22Rv1 (cell line): ENCODE measurements at regions not wholly inside any gene's neighbourhood (a gene's known extent, or its start where the extent isn't known, plus 50 kb on each side); places are given as distances from the start of the nearest gene placed in this dataset.

Experiments
- CTCF ChIP-seq: fragments of 450-650 bp; IDR thresholded peaks from 2 replicates; pipeline ENCODE4 v1.5.1; 2017; ENCODE audit warnings: mild to moderate bottlenecking
- ZFX ChIP-seq: fragments of 450-650 bp; IDR thresholded peaks from 2 replicates; pipeline ENCODE4 v1.6.1; 2017; ENCODE audit warnings: antibody characterized with exemption, borderline replicate concordance

GRCh38 chr1:166682588-166682987, 156.7 kb upstream of the POGK start:
- TF ChIP-seq CTCF, result no peak
- TF ChIP-seq ZFX, result no peak
